ENCODE measurements at regions not wholly inside any gene's neighbourhood (a gene's known extent, or its start where the extent isn't known, plus 50 kb on each side); places are given as distances from the start of the nearest gene placed in this dataset.

- Histone ChIP-seq H3K27me3 (no peaks in the 10 kb centered on the region), H3K4me3 (no peak overlapping the region), H3K36me3 (no peaks in the 10 kb centered on the region), H3K9me3 (no peaks in the 10 kb centered on the region), H3K27ac (no peak overlapping the region), H3K4me1 (no peaks in the 10 kb centered on the region)
- TF ChIP-seq POLR2A (IDR thresholded peaks at IDR 0.05): no peak
- TF ChIP-seq, protein P1, sequence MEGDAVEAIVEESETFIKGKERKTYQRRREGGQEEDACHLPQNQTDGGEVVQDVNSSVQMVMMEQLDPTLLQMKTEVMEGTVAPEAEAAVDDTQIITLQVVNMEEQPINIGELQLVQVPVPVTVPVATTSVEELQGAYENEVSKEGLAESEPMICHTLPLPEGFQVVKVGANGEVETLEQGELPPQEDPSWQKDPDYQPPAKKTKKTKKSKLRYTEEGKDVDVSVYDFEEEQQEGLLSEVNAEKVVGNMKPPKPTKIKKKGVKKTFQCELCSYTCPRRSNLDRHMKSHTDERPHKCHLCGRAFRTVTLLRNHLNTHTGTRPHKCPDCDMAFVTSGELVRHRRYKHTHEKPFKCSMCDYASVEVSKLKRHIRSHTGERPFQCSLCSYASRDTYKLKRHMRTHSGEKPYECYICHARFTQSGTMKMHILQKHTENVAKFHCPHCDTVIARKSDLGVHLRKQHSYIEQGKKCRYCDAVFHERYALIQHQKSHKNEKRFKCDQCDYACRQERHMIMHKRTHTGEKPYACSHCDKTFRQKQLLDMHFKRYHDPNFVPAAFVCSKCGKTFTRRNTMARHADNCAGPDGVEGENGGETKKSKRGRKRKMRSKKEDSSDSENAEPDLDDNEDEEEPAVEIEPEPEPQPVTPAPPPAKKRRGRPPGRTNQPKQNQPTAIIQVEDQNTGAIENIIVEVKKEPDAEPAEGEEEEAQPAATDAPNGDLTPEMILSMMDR (IDR thresholded peaks at IDR 0.05): no peak
- no peak for DNase-seq
- intact Hi-C loops (cut with DNase I; ENCODE audit: low total_unique reads): no loop called here
Observed at GRCh38 chr5:126094991-126095390, 328.2 kb upstream of the GRAMD2B start.

GRCh38 chr5:126096442-126097006, 326.7 kb upstream of the GRAMD2B start:
- Histone ChIP-seq H3K36me3 (no peaks in the 10 kb centered on the region), H3K27ac (no peak overlapping the region), H3K9me3 (no peaks in the 10 kb centered on the region), H3K27me3 (no peaks in the 10 kb centered on the region), H3K4me1 (no peaks in the 10 kb centered on the region), H3K4me3 (no peak overlapping the region)
- intact Hi-C loops (cut with DNase I; ENCODE audit: low total_unique reads): no loop called here
- no peak for DNase-seq
- TF ChIP-seq POLR2A (IDR thresholded peaks at IDR 0.05): no peak
- TF ChIP-seq, protein P1 (IDR thresholded peaks at IDR 0.05): no peak

DNA sequence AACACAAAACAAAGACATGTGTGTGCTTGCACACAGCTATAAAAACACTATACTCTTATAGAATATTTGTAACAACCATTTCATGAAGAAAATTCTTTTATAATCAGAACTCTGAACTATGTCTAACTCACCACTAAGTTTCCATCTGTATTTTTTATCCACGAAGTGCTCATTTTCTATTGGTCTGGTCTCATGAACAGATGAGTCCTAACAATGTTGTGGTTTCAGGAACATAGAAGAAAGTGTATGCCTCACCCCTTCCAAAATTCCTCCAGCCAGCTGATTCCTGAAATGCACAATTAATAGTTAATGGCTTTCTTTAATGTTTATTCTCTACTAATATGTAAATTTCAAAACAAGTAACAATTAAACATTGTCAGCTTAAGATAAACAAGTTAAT, 325.3 kb upstream of the GRAMD2B start:
- Histone ChIP-seq H3K27ac (no peak overlapping the region), H3K9me3 (no peaks in the 10 kb centered on the region), H3K27me3 (no peaks in the 10 kb centered on the region), H3K36me3 (no peaks in the 10 kb centered on the region), H3K4me3 (no peak overlapping the region), H3K4me1 (no peaks in the 10 kb centered on the region)
- no peak for DNase-seq
- TF ChIP-seq, protein P1 (IDR thresholded peaks at IDR 0.05): no peak
- no peak for TF ChIP-seq POLR2A (IDR thresholded peaks at IDR 0.05)
- intact Hi-C loops (cut with DNase I; ENCODE audit: low total_unique reads): no loop called here

DNA sequence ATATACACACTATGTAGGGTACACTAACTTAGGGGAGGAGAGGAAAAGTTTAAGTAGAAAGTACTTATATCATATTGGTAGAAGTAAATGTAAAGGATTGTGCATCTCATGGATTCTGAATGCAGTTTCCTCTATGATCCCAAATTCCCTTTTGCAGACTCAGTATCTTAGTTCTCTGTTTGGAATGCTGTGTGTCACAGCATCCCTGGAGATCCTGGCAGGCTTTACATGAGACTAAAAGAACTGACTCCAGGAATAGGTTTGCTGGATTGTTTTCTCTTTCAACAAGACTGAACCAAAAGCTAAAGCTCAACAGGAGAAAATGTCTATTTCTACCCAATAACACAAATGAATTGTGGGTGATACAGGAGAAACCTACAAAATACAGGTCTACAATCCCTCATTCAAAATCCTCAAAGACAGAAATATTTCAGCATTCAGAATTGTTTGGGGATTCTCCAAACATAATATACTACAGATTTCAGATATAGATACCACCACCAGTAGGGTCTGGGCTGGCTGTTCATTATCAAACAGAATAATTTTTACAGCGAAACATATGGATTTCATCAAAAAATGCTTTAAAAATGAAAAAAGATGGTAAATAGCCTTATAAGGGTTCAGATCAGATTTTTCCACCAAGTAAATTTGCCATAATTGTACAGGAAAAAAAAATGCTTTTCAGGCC, 324.7 kb upstream of the GRAMD2B start:
- Histone ChIP-seq H3K36me3 (no peaks in the 10 kb centered on the region), H3K27me3 (no peaks in the 10 kb centered on the region), H3K9me3 (no peaks in the 10 kb centered on the region), H3K4me3 (no peak overlapping the region), H3K27ac (no peak overlapping the region), H3K4me1 (no peaks in the 10 kb centered on the region)
- no peak for DNase-seq
- intact Hi-C loops (cut with DNase I; ENCODE audit: low total_unique reads): no loop called here
- TF ChIP-seq POLR2A (IDR thresholded peaks at IDR 0.05): no peak
- TF ChIP-seq, protein P1 (IDR thresholded peaks at IDR 0.05): no peak

GRCh38 chr5:126099077-126099476, 324.1 kb upstream of the GRAMD2B start:
- no peak for TF ChIP-seq POLR2A (IDR thresholded peaks at IDR 0.05)
- TF ChIP-seq, protein P1 (IDR thresholded peaks at IDR 0.05): no peak
- DNase-seq: no peak
- H3K4me1 ChIP-seq: no peaks in the 10 kb centered on the region
- H3K9me3 ChIP-seq: no peaks in the 10 kb centered on the region
- H3K36me3 ChIP-seq: no peaks in the 10 kb centered on the region
- no peak overlapping the region for H3K4me3 ChIP-seq
- intact Hi-C loops (cut with DNase I; ENCODE audit: low total_unique reads): no loop called here
- no peaks in the 10 kb centered on the region for H3K27me3 ChIP-seq
- no peak overlapping the region for H3K27ac ChIP-seq
